ENCODE measurements at regions not wholly inside any gene's neighbourhood (a gene's known extent, or its start where the extent isn't known, plus 50 kb on each side); places are given as distances from the start of the nearest gene placed in this dataset.
A peak's percentile ranks its signal among the peaks of the same experiment; 100 is the strongest.

DNA sequence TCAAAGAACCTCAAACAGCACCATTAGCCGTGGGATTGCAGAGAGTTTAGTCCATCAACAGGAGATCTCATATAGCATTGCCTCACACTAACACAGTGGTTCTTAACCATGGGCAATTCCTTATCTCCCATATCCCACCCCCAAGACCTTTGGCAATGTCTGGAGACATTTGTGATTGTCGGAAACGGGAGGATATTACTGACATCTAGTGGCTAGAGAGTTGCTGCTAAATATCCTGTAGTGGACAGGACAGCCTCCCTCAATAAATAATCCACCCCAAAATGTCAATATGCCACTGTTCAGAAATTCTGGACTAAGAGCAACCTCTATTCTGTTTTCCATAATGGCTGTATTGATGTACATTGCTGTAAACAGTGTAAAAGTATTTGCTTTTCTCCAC lies 210.1 kb upstream of the CCN2 start:
- Histone ChIP-seq H3K4me1 (no peaks in the 10 kb centered on the region), H3K36me3 (no peaks in the 10 kb centered on the region), H3K27me3 (no peaks in the 10 kb centered on the region), H3K4me3 (no peak overlapping the region), H3K9me3 (no peaks in the 10 kb centered on the region), H3K27ac (no peak overlapping the region)
- peak; percentile 31 for ATAC-seq
- whole genome bisulfite sequencing, 2 donors (ENCODE audit: low coverage in 1 of 2): 34 to 38% methylated on average over 3 of the region's 3 CpGs
- TF ChIP-seq POLR2A (IDR thresholded peaks at IDR 0.05): no peak
- TF ChIP-seq, protein P1, sequence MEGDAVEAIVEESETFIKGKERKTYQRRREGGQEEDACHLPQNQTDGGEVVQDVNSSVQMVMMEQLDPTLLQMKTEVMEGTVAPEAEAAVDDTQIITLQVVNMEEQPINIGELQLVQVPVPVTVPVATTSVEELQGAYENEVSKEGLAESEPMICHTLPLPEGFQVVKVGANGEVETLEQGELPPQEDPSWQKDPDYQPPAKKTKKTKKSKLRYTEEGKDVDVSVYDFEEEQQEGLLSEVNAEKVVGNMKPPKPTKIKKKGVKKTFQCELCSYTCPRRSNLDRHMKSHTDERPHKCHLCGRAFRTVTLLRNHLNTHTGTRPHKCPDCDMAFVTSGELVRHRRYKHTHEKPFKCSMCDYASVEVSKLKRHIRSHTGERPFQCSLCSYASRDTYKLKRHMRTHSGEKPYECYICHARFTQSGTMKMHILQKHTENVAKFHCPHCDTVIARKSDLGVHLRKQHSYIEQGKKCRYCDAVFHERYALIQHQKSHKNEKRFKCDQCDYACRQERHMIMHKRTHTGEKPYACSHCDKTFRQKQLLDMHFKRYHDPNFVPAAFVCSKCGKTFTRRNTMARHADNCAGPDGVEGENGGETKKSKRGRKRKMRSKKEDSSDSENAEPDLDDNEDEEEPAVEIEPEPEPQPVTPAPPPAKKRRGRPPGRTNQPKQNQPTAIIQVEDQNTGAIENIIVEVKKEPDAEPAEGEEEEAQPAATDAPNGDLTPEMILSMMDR (IDR thresholded peaks at IDR 0.05): peak; percentile 22 to 71 (median 47)

DNA sequence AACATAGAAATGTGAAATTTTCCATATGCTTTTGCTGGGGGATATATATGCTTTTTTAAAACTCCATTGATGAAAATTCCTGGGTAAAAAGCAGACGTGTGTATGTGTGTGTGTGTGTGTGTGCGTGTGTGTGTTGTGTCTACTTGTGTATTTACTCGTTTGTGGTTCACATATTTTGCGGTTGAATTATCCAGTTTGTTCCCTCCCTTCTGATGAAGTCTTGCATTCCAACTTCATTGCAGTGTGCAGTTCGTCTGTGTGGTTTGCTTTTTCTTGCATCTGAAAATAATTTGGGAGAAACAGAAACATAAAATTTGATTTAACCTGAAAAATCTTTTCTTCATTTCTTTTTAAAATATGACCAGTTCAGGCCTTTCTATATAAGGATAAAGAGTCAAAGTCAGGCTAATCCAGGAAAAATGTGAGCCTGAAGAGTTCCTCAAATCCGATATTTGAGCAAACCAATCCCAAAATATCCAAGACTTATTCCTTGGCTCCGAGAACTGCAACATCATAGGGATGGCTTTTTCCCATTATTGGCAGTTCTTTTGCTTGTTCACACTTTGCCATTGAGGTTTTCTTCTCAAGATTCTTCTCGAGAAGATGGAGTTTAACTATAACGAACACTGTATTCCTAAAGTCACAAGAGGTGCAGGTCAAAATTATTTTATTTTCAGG lies 202.2 kb upstream of the CCN2 start:
- Histone ChIP-seq H3K36me3 (no peaks in the 10 kb centered on the region), H3K9me3 (no peaks in the 10 kb centered on the region), H3K27me3 (no peaks in the 10 kb centered on the region), H3K4me1 (no peaks in the 10 kb centered on the region), H3K4me3 (no peak overlapping the region), H3K27ac (no peak overlapping the region)
- WGBS, 2 donors (ENCODE audit: low coverage in 1 of 2): 48 to 85% methylated on average over 8 to 9 of the region's 9 CpGs
- no peak for ATAC-seq
- TF ChIP-seq EP300 (IDR thresholded peaks at IDR 0.05) (no peak), POLR2A (IDR thresholded peaks at IDR 0.05) (no peak), POLR2AphosphoS5 (IDR thresholded peaks at IDR 0.05) (no peak)
- TF ChIP-seq, protein P1 (IDR thresholded peaks at IDR 0.05): no peak

DNA sequence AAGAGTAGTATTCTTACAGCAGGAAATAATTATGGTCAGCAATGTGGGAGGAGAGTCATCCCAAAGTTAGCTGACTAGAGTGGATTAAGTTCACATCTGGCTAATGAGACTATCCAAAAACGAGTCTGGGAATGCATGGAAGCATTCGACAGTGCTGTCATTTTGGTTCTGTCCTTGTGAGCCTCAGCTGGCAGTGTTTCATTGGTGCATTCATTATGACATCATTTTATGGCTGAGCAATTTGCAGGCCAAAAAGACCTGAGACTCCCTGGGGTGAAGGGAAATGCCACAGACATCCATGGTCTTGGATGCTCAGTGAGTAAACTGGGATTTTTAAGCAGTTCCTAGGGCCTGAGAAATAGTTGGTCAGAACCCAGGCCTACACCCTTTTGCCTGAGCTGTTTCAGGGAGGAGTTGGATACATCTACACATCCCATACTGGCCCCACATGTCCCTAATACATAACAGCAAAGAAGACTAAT lies 196.4 kb upstream of the CCN2 start:
- Histone ChIP-seq H3K4me1 (no peaks in the 10 kb centered on the region), H3K9me3 (no peaks in the 10 kb centered on the region), H3K36me3 (no peaks in the 10 kb centered on the region), H3K27me3 (no peaks in the 10 kb centered on the region), H3K27ac (peak overlapping the region in 1 of 4 donors; percentile 1), H3K4me3 (no peak overlapping the region)
- no peak for TF ChIP-seq EP300 (IDR thresholded peaks at IDR 0.05)
- 37 to 51% methylated on average over 2 of the region's 2 CpGs for WGBS, 2 donors (ENCODE audit: low coverage in 1 of 2)
- no peak for ATAC-seq

DNA sequence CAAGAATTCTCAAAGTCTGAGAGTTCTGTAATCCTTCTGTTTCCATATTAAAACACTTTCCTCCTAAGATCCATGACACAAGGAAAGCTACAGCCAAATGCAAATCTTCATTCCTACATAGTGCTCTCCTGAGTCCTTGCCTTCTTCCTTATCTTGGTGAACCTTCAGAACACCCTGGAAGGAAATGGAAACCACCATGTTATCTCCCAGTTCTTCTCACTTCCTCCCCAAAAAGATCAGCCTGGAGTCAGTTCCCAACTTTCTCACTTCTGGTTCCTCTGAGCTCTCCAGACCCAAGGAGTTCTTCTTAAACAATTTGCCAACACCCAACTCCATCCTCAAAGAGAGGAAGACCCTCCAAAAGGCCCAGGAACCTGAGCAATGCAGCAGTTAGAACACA lies 193.3 kb upstream of the CCN2 start:
- no peaks in the 10 kb centered on the region for H3K27me3 ChIP-seq
- no peaks in the 10 kb centered on the region for H3K4me1 ChIP-seq
- TF ChIP-seq POLR2A (IDR thresholded peaks at IDR 0.05) (no peak), EP300 (IDR thresholded peaks at IDR 0.05) (no peak), POLR2AphosphoS5 (IDR thresholded peaks at IDR 0.05) (no peak)
- TF ChIP-seq, protein P1 (IDR thresholded peaks at IDR 0.05): no peak
- no peaks in the 10 kb centered on the region for H3K36me3 ChIP-seq
- ATAC-seq: no peak
- H3K27ac ChIP-seq: no peak overlapping the region
- H3K9me3 ChIP-seq: no peaks in the 10 kb centered on the region
- no peak overlapping the region for H3K4me3 ChIP-seq

DNA sequence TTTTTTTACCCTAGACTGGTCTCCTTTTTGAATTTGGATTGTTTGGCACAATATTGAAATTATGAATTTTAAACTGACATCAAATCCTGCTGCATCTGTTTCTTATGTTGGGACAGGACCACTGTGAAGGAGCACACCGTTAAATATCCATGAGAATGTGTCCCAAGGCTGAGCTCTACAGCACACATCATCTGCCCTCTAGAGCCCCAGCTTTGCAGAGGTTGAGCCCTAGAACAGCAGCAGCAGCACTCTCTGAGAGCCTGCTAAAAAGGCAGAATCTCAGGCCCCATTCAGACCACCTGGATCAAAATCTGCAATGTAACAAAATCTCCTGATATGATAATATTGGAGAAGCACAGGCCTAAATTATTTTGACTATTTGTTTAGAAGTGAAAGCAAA lies 192.1 kb upstream of the CCN2 start:
- Histone ChIP-seq H3K27me3 (no peaks in the 10 kb centered on the region), H3K4me3 (no peak overlapping the region), H3K9me3 (no peaks in the 10 kb centered on the region), H3K4me1 (no peaks in the 10 kb centered on the region), H3K27ac (no peak overlapping the region), H3K36me3 (no peaks in the 10 kb centered on the region)
- TF ChIP-seq POLR2A (IDR thresholded peaks at IDR 0.05): no peak
- no peak for TF ChIP-seq EP300 (IDR thresholded peaks at IDR 0.05)
- TF ChIP-seq, protein P1 (IDR thresholded peaks at IDR 0.05): no peak
- TF ChIP-seq POLR2AphosphoS5 (IDR thresholded peaks at IDR 0.05): no peak
- WGBS, 2 donors (ENCODE audit: low coverage in 1 of 2): 67 to 91% methylated on average over 1 of the region's 1 CpG
- ATAC-seq: no peak

Measured in gastroesophageal sphincter (tissue), 4 donors.